ENCODE measurements at regions not wholly inside any gene's neighbourhood (a gene's known extent, or its start where the extent isn't known, plus 50 kb on each side); places are given as distances from the start of the nearest gene placed in this dataset.

DNA sequence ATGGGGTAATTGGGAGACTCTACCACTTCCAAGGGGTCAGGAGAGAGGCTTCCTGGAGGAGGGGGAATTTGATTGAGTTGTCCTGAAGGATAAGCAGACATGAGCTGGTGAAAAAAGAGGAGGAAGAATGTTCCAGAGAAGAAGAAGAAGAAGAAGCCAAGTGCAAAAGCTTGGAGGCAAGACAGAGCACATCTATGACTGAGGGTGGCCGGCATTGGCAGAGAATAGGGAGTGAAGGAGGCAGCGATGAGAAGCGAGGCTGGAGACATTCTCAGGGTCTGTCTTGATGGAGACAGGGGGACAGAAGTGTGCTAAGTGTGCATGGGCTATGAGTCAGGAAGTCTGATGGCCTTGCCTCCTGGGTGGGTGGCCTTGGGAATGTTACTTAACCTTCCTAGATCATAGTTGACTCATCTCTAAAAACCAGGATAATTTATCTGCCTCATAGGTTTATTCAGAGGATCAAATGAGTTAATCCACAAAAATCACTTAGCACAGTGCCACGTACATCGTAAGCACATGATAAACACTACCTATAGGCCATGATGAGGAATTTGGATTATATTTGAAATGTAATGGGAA, 171.7 kb downstream of the ABCC12 start:
- H3K27ac Mint-ChIP-seq (ENCODE audit: unreplicated experiment), result no peak overlapping the region
- peaks cover 1% of the 10 kb centered on the region for H3K27me3 Mint-ChIP-seq (ENCODE audit: unreplicated experiment)
- TF ChIP-seq, protein P1, sequence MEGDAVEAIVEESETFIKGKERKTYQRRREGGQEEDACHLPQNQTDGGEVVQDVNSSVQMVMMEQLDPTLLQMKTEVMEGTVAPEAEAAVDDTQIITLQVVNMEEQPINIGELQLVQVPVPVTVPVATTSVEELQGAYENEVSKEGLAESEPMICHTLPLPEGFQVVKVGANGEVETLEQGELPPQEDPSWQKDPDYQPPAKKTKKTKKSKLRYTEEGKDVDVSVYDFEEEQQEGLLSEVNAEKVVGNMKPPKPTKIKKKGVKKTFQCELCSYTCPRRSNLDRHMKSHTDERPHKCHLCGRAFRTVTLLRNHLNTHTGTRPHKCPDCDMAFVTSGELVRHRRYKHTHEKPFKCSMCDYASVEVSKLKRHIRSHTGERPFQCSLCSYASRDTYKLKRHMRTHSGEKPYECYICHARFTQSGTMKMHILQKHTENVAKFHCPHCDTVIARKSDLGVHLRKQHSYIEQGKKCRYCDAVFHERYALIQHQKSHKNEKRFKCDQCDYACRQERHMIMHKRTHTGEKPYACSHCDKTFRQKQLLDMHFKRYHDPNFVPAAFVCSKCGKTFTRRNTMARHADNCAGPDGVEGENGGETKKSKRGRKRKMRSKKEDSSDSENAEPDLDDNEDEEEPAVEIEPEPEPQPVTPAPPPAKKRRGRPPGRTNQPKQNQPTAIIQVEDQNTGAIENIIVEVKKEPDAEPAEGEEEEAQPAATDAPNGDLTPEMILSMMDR (IDR thresholded peaks at IDR 0.05; ENCODE audit: unreplicated experiment), result no peak
- no peak for DNase-seq (ENCODE audit: low spot score)
- H3K36me3 Mint-ChIP-seq (ENCODE audit: low read depth, unreplicated experiment), result no peaks in the 10 kb centered on the region
- peaks cover 16% of the 10 kb centered on the region for H3K4me1 Mint-ChIP-seq (ENCODE audit: unreplicated experiment)
- no peaks in the 10 kb centered on the region for H3K9me3 Mint-ChIP-seq (ENCODE audit: unreplicated experiment)
- H3K4me3 Mint-ChIP-seq (ENCODE audit: unreplicated experiment), result no peak overlapping the region

DNA sequence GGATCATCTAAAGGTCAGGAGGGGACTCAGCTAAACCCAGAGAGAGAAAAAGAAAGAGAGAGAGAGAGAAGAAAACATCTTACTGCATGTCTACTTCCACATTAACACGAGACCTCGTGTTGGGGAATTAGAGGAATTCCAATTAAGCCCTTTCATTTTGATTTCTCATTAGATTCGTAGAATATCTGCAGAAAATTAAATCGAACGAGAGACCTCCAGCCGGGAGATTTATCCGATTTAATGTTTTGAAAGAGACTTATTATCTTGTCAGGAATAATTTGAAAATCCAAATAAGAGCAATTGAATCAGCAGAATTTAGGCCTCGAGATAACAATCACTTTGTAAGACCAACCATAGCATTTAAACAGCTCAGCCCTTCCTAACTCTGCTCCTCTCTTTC, 175.6 kb downstream of the ABCC12 start:
- peaks cover 7% of the 10 kb centered on the region for H3K4me1 Mint-ChIP-seq (ENCODE audit: unreplicated experiment)
- no peak for DNase-seq (ENCODE audit: low spot score)
- H3K9me3 Mint-ChIP-seq (ENCODE audit: unreplicated experiment), result no peaks in the 10 kb centered on the region
- H3K36me3 Mint-ChIP-seq (ENCODE audit: low read depth, unreplicated experiment), result no peaks in the 10 kb centered on the region
- H3K27me3 Mint-ChIP-seq (ENCODE audit: unreplicated experiment), result peaks cover 3% of the 10 kb centered on the region
- TF ChIP-seq, protein P1 (IDR thresholded peaks at IDR 0.05; ENCODE audit: unreplicated experiment), result no peak
- H3K27ac Mint-ChIP-seq (ENCODE audit: unreplicated experiment), result no peak overlapping the region
- no peak overlapping the region for H3K4me3 Mint-ChIP-seq (ENCODE audit: unreplicated experiment)

DNA sequence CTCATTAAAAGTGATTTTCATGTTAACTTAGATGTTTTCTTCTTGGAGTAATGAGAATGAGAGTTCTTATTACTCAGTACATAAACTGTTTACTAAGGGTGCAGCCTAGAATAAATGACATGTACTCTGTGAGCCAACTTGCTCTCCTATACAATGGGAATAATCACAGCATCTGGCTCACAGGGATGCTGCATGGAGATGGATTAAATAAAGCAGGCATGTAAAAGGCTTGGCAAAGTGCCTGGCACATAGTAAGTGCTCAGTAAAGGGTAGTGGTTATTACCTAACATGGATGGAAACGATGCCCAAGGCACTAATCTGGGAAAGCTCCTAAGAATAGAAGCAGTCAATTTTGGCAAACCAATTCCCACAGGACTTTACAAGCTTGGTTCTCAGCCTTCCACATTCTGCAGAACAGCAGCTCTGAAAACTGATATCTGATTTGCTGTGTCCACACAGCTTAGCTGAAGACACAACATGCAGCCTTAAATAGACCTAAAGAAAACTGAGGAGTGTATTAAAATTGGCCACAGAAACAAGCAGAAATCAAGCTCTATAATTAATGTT, 176.1 kb downstream of the ABCC12 start:
- peaks cover 3% of the 10 kb centered on the region for H3K27me3 Mint-ChIP-seq (ENCODE audit: unreplicated experiment)
- DNase-seq (ENCODE audit: low spot score), result no peak
- no peaks in the 10 kb centered on the region for H3K36me3 Mint-ChIP-seq (ENCODE audit: low read depth, unreplicated experiment)
- H3K9me3 Mint-ChIP-seq (ENCODE audit: unreplicated experiment), result no peaks in the 10 kb centered on the region
- TF ChIP-seq, protein P1 (IDR thresholded peaks at IDR 0.05; ENCODE audit: unreplicated experiment), result no peak
- H3K4me1 Mint-ChIP-seq (ENCODE audit: unreplicated experiment), result peaks cover 3% of the 10 kb centered on the region
- no peak overlapping the region for H3K27ac Mint-ChIP-seq (ENCODE audit: unreplicated experiment)
- no peak overlapping the region for H3K4me3 Mint-ChIP-seq (ENCODE audit: unreplicated experiment)

DNA sequence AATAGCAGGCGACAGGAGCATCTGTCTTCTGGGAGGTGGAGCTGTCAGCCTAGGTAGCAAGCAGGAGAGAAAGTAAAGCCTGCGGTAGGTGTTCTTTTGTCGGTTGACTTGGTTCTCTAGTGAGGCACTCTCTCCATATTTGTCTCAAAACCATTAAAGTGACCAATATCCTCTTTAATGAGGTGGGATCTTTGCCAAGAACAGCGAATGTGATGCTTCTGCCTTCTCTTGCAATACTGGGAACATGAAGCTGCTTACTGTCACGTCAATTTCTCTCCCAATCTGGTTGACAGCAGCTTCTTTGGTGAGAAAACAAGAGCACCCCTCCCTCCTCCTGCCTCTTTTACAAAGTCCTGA, 176.7 kb downstream of the ABCC12 start:
- H3K27me3 Mint-ChIP-seq (ENCODE audit: unreplicated experiment), result peaks cover 2% of the 10 kb centered on the region
- no peaks in the 10 kb centered on the region for H3K9me3 Mint-ChIP-seq (ENCODE audit: unreplicated experiment)
- H3K4me3 Mint-ChIP-seq (ENCODE audit: unreplicated experiment), result no peak overlapping the region
- no peaks in the 10 kb centered on the region for H3K36me3 Mint-ChIP-seq (ENCODE audit: low read depth, unreplicated experiment)
- TF ChIP-seq, protein P1 (IDR thresholded peaks at IDR 0.05; ENCODE audit: unreplicated experiment), result no peak
- no peaks in the 10 kb centered on the region for H3K4me1 Mint-ChIP-seq (ENCODE audit: unreplicated experiment)
- H3K27ac Mint-ChIP-seq (ENCODE audit: unreplicated experiment), result no peak overlapping the region
- DNase-seq (ENCODE audit: low spot score), result no peak

DNA sequence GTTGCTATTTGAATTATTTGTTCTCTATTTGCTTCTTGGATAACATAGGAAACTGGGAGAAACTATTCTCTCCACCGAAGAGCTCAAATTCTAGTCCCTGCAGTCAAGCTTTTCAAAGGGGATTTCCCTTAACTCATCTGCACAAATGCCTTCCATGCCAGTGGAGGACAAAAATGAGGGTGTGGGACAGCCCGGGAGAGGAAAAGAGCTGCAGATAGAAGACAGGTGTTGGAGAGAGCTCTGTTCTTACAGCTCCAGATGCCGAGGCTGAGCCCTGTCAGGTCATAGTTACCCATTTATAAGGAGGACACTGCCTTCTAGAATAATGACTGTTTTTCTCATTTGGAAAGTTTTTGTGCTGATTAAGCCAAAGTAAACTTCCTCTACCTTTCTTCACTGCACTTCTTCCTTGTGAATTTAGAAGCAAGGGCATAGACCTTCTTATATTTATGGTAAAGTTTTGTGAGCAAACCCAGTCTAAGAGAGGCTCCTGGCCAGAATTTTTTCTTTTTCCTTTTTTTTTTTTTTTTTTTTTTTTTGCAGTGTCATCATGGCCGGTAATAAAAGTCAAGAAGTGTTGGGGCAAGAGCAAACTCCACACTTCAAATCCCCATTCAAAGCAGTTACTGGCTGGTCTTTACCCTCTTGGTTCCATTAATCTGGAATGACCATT, 177.2 kb downstream of the ABCC12 start:
- H3K27ac Mint-ChIP-seq (ENCODE audit: unreplicated experiment), result no peak overlapping the region
- no peaks in the 10 kb centered on the region for H3K4me1 Mint-ChIP-seq (ENCODE audit: unreplicated experiment)
- peaks cover 2% of the 10 kb centered on the region for H3K27me3 Mint-ChIP-seq (ENCODE audit: unreplicated experiment)
- no peak overlapping the region for H3K4me3 Mint-ChIP-seq (ENCODE audit: unreplicated experiment)
- TF ChIP-seq, protein P1 (IDR thresholded peaks at IDR 0.05; ENCODE audit: unreplicated experiment), result no peak
- no peaks in the 10 kb centered on the region for H3K36me3 Mint-ChIP-seq (ENCODE audit: low read depth, unreplicated experiment)
- no peaks in the 10 kb centered on the region for H3K9me3 Mint-ChIP-seq (ENCODE audit: unreplicated experiment)
- DNase-seq (ENCODE audit: low spot score), result no peak
